Testis (tissue), 2 donors: ENCODE measurements at regions not wholly inside any gene's neighbourhood (a gene's known extent, or its start where the extent isn't known, plus 50 kb on each side); places are given as distances from the start of the nearest gene placed in this dataset.
A peak's percentile ranks its signal among the peaks of the same experiment; 100 is the strongest.

ENCODE experiments used
- DNase-seq: peaks from one replicate; pipeline ENCODE4 v3.0.0-alpha.2; 2019
- H3K27ac ChIP-seq, 2 donors: fragments of 200-600 bp; sonication (generic); one replicate each; pipeline ENCODE4 v1.5.1; 2019
- H3K27me3 ChIP-seq: fragments of 200-600 bp; sonication (generic); one replicate; pipeline ENCODE4 v1.5.1; 2019
- H3K36me3 ChIP-seq: fragments of 200-600 bp; sonication (generic); one replicate; pipeline ENCODE4 v1.5.1; 2017; ENCODE audit warnings: low read depth; ENCODE audit errors: missing control alignments
- H3K4me1 ChIP-seq: fragments of 200-600 bp; sonication (generic); one replicate; pipeline ENCODE4 v1.5.1; 2019
- H3K4me3 ChIP-seq, 2 donors: fragments of 200-600 bp; sonication (generic); one replicate each; pipeline ENCODE4 v1.5.1; 2017 to 2019
- H3K9me3 ChIP-seq: fragments of 200-600 bp; sonication (generic); one replicate; pipeline ENCODE4 v1.5.1; 2017
- POLR2A ChIP-seq: fragments of 450-650 bp; IDR thresholded peaks from one replicate; pipeline ENCODE4 v1.6.1; 2017; ENCODE audit warnings: antibody characterized with exemption, mild to moderate bottlenecking, moderate library complexity
- WGBS, 2 donors: methylation state at CpG; one replicate each; pipeline ENCODE4 v1.1.5; 2018; 5-methylcytosine and 5-hydroxymethylcytosine counted together
- intact Hi-C: fragments of 100-400 bp; cut with DNase I; formaldehyde crosslinking; loops from one replicate; pipeline ENCODE4 v1.15.1; 2023; ENCODE audit warnings: low total_unique reads
- TF ChIP-seq, protein P1 (sequence below), 3 experiments: fragments of 450-650 bp in 2 of 3; fragments of 200-600 bp in 1 of 3; sonication (generic) in 1 of 3; IDR thresholded peaks; one replicate each; pipeline ENCODE4 v1.5.1; 2016 to 2019; ENCODE audit warnings: antibody characterized with exemption in 3 of 3, mild to moderate bottlenecking in 2 of 3, moderate library complexity in 1 of 3

DNA sequence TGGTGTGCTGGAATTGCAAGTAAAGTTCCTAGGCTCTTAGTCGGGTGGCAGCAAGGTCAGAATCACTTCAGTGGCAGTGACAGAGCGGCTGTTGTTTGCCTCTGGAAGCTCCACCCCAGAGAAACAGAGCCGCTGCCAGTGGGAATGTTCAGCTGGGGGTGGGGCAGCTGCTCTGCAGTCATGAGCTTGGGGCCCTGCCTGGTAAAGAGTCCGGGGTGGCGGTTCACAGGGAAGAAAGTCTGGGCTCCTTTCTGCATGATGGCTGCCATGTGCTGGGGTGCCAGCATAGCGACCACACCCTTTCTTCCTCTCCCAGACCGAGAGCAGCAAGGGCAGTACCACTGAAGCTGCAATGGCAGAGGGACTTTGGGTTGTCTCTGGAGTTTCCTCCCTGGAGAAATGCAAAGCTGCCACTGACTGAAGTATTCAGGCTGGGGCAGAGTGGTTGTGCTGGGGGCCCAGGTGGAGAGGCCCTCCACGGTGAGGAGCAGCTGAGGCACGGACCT, 108.8 kb upstream of the CENPE start:
- peak; percentile 52 for DNase-seq
- WGBS, 2 donors: 7 to 28% methylated on average over 7 to 9 of the region's 9 CpGs
- intact Hi-C loops: no loop called here

DNA sequence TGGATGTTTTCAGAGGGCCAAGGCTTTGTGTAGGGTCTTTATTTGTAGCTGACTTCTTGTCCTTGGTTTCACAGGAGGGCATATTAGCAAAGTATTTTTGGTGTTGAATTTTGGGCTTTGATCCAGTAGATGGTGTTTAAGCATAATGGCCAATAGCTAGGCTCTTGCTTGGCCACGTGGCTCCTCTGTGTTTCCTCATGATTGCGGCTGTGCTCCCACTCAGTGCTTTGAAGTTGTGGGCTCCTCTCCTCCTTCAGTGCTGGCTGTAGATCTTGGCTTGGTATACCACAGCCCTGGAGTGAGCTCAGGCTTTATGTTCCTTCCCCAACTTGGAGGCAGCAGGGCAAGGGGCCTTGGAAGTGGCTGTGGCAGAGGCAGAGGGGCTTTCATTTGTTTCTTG, 107.2 kb upstream of the CENPE start:
- Histone ChIP-seq H3K4me1 (no peaks in the 10 kb centered on the region), H3K27me3 (no peaks in the 10 kb centered on the region), H3K36me3 (no peaks in the 10 kb centered on the region), H3K9me3 (no peaks in the 10 kb centered on the region), H3K27ac (no peak overlapping the region), H3K4me3 (no peak overlapping the region)
- WGBS, 2 donors: 71 to 79% methylated on average over 2 of the region's 2 CpGs
- TF ChIP-seq POLR2A: no peak
- TF ChIP-seq, protein P1, sequence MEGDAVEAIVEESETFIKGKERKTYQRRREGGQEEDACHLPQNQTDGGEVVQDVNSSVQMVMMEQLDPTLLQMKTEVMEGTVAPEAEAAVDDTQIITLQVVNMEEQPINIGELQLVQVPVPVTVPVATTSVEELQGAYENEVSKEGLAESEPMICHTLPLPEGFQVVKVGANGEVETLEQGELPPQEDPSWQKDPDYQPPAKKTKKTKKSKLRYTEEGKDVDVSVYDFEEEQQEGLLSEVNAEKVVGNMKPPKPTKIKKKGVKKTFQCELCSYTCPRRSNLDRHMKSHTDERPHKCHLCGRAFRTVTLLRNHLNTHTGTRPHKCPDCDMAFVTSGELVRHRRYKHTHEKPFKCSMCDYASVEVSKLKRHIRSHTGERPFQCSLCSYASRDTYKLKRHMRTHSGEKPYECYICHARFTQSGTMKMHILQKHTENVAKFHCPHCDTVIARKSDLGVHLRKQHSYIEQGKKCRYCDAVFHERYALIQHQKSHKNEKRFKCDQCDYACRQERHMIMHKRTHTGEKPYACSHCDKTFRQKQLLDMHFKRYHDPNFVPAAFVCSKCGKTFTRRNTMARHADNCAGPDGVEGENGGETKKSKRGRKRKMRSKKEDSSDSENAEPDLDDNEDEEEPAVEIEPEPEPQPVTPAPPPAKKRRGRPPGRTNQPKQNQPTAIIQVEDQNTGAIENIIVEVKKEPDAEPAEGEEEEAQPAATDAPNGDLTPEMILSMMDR (IDR thresholded peaks at IDR 0.05): no peak
- DNase-seq: no peak
- intact Hi-C loops: no loop called here

More for the DNA sequence above, 108.8 kb upstream of the CENPE start:
- H3K36me3 ChIP-seq: no peaks in the 10 kb centered on the region
- no peaks in the 10 kb centered on the region for H3K4me1 ChIP-seq
- no peak for TF ChIP-seq POLR2A
- TF ChIP-seq, protein P1 (IDR thresholded peaks at IDR 0.05): no peak
- H3K27me3 ChIP-seq: no peaks in the 10 kb centered on the region
- peak overlapping the region in 1 of 2 donors; percentile 5 for H3K4me3 ChIP-seq
- no peaks in the 10 kb centered on the region for H3K9me3 ChIP-seq
- H3K27ac ChIP-seq: no peak overlapping the region

GRCh38 chr4:103303011-103303410, 104.9 kb upstream of the CENPE start:
- TF ChIP-seq, protein P1 (IDR thresholded peaks at IDR 0.05): no peak
- no peak for TF ChIP-seq POLR2A
- no peak for DNase-seq
- intact Hi-C loops: no loop called here

DNA sequence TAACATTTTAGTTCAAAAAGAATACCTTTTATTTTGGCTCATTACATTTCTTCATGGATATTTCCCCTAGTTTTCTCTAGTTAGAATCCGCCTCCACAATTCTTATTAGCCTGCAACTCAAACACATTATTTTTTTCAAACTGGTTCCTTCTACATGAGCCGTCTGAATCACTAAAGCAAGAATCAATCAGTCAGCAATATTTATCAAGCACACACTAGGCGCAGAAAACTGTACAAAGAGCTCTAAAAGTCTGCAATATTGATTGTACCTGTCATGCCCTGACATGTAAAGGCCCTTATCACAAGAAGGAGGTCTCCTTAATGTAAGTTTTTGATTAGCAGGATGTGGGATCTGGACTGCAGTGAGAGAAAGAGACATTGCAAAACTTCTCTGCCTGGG, 94.8 kb upstream of the CENPE start:
- no peak for DNase-seq
- intact Hi-C loops: no loop called here
- 58 to 64% methylated on average over 3 of the region's 3 CpGs for WGBS, 2 donors
- no peaks in the 10 kb centered on the region for H3K9me3 ChIP-seq
- TF ChIP-seq, protein P1 (IDR thresholded peaks at IDR 0.05): no peak
- no peak for TF ChIP-seq POLR2A
- no peaks in the 10 kb centered on the region for H3K27me3 ChIP-seq
- no peaks in the 10 kb centered on the region for H3K36me3 ChIP-seq
- no peaks in the 10 kb centered on the region for H3K4me1 ChIP-seq
- no peak overlapping the region for H3K4me3 ChIP-seq
- H3K27ac ChIP-seq: no peak overlapping the region

More at GRCh38 chr4:103303011-103303410, 104.9 kb upstream of the CENPE start:
- Histone ChIP-seq H3K9me3 (no peaks in the 10 kb centered on the region), H3K36me3 (no peaks in the 10 kb centered on the region), H3K4me1 (no peaks in the 10 kb centered on the region), H3K27me3 (no peaks in the 10 kb centered on the region), H3K4me3 (no peak overlapping the region), H3K27ac (no peak overlapping the region)

DNA sequence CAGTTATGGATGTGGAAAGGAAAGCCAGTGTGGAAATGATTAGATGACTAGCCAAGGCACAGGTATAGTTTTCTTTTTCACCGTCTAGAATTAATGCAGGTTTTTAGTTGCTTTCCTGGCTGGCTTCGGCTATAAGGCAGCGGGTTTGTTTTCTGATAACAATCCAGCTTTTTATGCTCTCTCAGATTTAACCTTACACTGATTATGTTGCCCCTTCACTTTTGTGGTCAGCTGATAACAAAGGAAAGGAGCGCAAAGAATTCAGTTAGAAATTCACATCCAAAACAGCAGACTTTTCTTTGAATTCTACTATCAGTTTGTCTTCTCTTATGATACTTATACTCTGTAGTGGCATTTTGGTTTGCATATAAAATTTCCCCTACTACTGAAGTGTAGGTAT, 94.2 kb upstream of the CENPE start:
- Histone ChIP-seq H3K4me3 (no peak overlapping the region), H3K27me3 (no peaks in the 10 kb centered on the region), H3K9me3 (no peaks in the 10 kb centered on the region), H3K27ac (no peak overlapping the region), H3K4me1 (no peaks in the 10 kb centered on the region), H3K36me3 (no peaks in the 10 kb centered on the region)
- WGBS, 2 donors: 74 to 90% methylated on average over 4 of the region's 4 CpGs
- intact Hi-C loops: no loop called here
- no peak for DNase-seq
- TF ChIP-seq, protein P1 (IDR thresholded peaks at IDR 0.05): no peak
- TF ChIP-seq POLR2A: no peak
